ENCODE measurements at regions not wholly inside any gene's neighbourhood (a gene's known extent, or its start where the extent isn't known, plus 50 kb on each side); places are given as distances from the start of the nearest gene placed in this dataset.
"Not testable (repeated sequence)": the region's sequence is repeated elsewhere in the genome, so short reads cannot be mapped to it uniquely, and the experiment has no call there.

- no peaks in the 10 kb centered on the region for H3K27me3 ChIP-seq (ENCODE audit: control insufficient read depth, low read length)
- H3K4me1 ChIP-seq (ENCODE audit: control insufficient read depth, low read length), result no peaks in the 10 kb centered on the region
- no peaks in the 10 kb centered on the region for H3F3A ChIP-seq (ENCODE audit: control insufficient read depth, insufficient read depth)
- H3K9me3 ChIP-seq (ENCODE audit: control insufficient read depth, insufficient read depth, low read length), result peaks cover 4% of the 10 kb centered on the region; the same call in 1 of the 2 replicates
- no peaks in the 10 kb centered on the region for H4K20me1 ChIP-seq (ENCODE audit: control insufficient read depth, insufficient read depth, low read depth, low read length)
- H3K4me2 ChIP-seq (ENCODE audit: low read length), result no peak overlapping the region
- no peaks in the 10 kb centered on the region for H3K9me2 ChIP-seq (replicated peaks; ENCODE audit: control insufficient read depth, low read length)
- TF ChIP-seq CTCF (IDR thresholded peaks at IDR 0.05; ENCODE audit: low read depth, low read length, poor library complexity, severe bottlenecking) (no peak), EZH2phosphoT487 (IDR thresholded peaks at IDR 0.05; ENCODE audit: borderline replicate concordance, low read length) (no peak)
- no peaks in the 10 kb centered on the region for H3K79me2 ChIP-seq (ENCODE audit: control insufficient read depth, low read length)
- H3K36me3 ChIP-seq (ENCODE audit: control insufficient read depth, low read length), result no peaks in the 10 kb centered on the region
- no peak overlapping the region for H3K27ac ChIP-seq (ENCODE audit: low read depth, low read length)
- H3K4me3 ChIP-seq (ENCODE audit: low read length), result no peak overlapping the region
Measured at GRCh38 chr7:79636849-79637248, 183.4 kb upstream of the MAGI2 start.

- not testable (repeated sequence) for H3K9me3 ChIP-seq (ENCODE audit: control insufficient read depth, insufficient read depth, low read length); H3K4me1 ChIP-seq (ENCODE audit: control insufficient read depth, low read length); H3K9me2 ChIP-seq (replicated peaks; ENCODE audit: control insufficient read depth, low read length); H3K36me3 ChIP-seq (ENCODE audit: control insufficient read depth, low read length); H3K4me3 ChIP-seq (ENCODE audit: low read length); H4K20me1 ChIP-seq (ENCODE audit: control insufficient read depth, insufficient read depth, low read depth, low read length); H3F3A ChIP-seq (ENCODE audit: control insufficient read depth, insufficient read depth); H3K27me3 ChIP-seq (ENCODE audit: control insufficient read depth, low read length); H3K4me2 ChIP-seq (ENCODE audit: low read length); H3K27ac ChIP-seq (ENCODE audit: low read depth, low read length); H3K79me2 ChIP-seq (ENCODE audit: control insufficient read depth, low read length)
Measured at GRCh38 chr7:79625921-79626320, 172.5 kb upstream of the MAGI2 start.

GRCh38 chr7:79624336-79624735 is 170.9 kb upstream of the MAGI2 start:
- Histone ChIP-seq H3F3A (ENCODE audit: control insufficient read depth, insufficient read depth) (no peaks in the 10 kb centered on the region), H3K79me2 (ENCODE audit: control insufficient read depth, low read length) (no peaks in the 10 kb centered on the region), H3K4me2 (ENCODE audit: low read length) (no peak overlapping the region), H3K9me2 (replicated peaks; ENCODE audit: control insufficient read depth, low read length) (peaks cover 4% of the 10 kb centered on the region; the same call in 1 of the 2 replicates), H3K36me3 (ENCODE audit: control insufficient read depth, low read length) (no peaks in the 10 kb centered on the region), H3K9me3 (ENCODE audit: control insufficient read depth, insufficient read depth, low read length) (no peaks in the 10 kb centered on the region), H3K27ac (ENCODE audit: low read depth, low read length) (no peak overlapping the region), H3K27me3 (ENCODE audit: control insufficient read depth, low read length) (no peaks in the 10 kb centered on the region), H3K4me1 (ENCODE audit: control insufficient read depth, low read length) (no peaks in the 10 kb centered on the region), H3K4me3 (ENCODE audit: low read length) (no peak overlapping the region), H4K20me1 (ENCODE audit: control insufficient read depth, insufficient read depth, low read depth, low read length) (no peaks in the 10 kb centered on the region)
- TF ChIP-seq EZH2phosphoT487 (IDR thresholded peaks at IDR 0.05; ENCODE audit: borderline replicate concordance, low read length) (no peak), CTCF (IDR thresholded peaks at IDR 0.05; ENCODE audit: low read depth, low read length, poor library complexity, severe bottlenecking) (no peak)

GRCh38 chr7:79622781-79623180 is 169.3 kb upstream of the MAGI2 start:
- Histone ChIP-seq H3K4me3 (ENCODE audit: low read length) (no peak overlapping the region), H3K4me2 (ENCODE audit: low read length) (no peak overlapping the region), H3K36me3 (ENCODE audit: control insufficient read depth, low read length) (no peaks in the 10 kb centered on the region), H3K4me1 (ENCODE audit: control insufficient read depth, low read length) (no peaks in the 10 kb centered on the region), H3F3A (ENCODE audit: control insufficient read depth, insufficient read depth) (no peaks in the 10 kb centered on the region), H3K79me2 (ENCODE audit: control insufficient read depth, low read length) (no peaks in the 10 kb centered on the region), H3K27ac (ENCODE audit: low read depth, low read length) (no peak overlapping the region), H3K9me2 (replicated peaks; ENCODE audit: control insufficient read depth, low read length) (peaks cover 4% of the 10 kb centered on the region; the same call in 1 of the 2 replicates), H3K27me3 (ENCODE audit: control insufficient read depth, low read length) (no peaks in the 10 kb centered on the region), H4K20me1 (ENCODE audit: control insufficient read depth, insufficient read depth, low read depth, low read length) (no peaks in the 10 kb centered on the region), H3K9me3 (ENCODE audit: control insufficient read depth, insufficient read depth, low read length) (peaks cover 2% of the 10 kb centered on the region; the same call in 1 of the 2 replicates)
- no peak for TF ChIP-seq EZH2phosphoT487 (IDR thresholded peaks at IDR 0.05; ENCODE audit: borderline replicate concordance, low read length)
- no peak for TF ChIP-seq CTCF (IDR thresholded peaks at IDR 0.05; ENCODE audit: low read depth, low read length, poor library complexity, severe bottlenecking)
